Endothelial cell of umbilical vein (primary cell): ENCODE measurements at regions not wholly inside any gene's neighbourhood (a gene's known extent, or its start where the extent isn't known, plus 50 kb on each side); places are given as distances from the start of the nearest gene placed in this dataset.
"Not testable (repeated sequence)": the region's sequence is repeated elsewhere in the genome, so short reads cannot be mapped to it uniquely, and the experiment has no call there.

Source experiments
- BruUV-seq: library from RNA; stranded (reverse); fragments of 400-500 nt; replicated peaks from 2 replicates; lab custom pipeline; 2021; lab: Mats Ljungman, UMichigan
- CTCF ChIA-PET: fragments of 300-600, 350-600 bp; sonication (Branson Sonifier 250); formaldehyde crosslinking; loops from one replicate; lab custom pipeline; 2021; ENCODE audit warnings: antibody characterized with exemption, inconsistent platforms; lab: Charles Lee
- POLR2A ChIA-PET: fragments of 300-600, 350-600 bp; sonication (Branson Sonifier 250); formaldehyde crosslinking; loops from one replicate; lab custom pipeline; 2021; ENCODE audit warnings: antibody characterized with exemption, inconsistent platforms; lab: Charles Lee
- DNase-seq: peaks from one replicate; pipeline ENCODE4 v3.0.0-alpha.2; 2011; ENCODE audit warnings: low read depth, low spot score
- FAIRE-seq: peaks from 2 replicates; lab custom pipeline; 2011; peaks lifted over from hg19 to GRCh38; lab: Jason Lieb, UNC
- H2AFZ ChIP-seq: 2 replicates; pipeline ENCODE4 v1.6.0; 2012; ENCODE audit warnings: low read depth, low read length, control low read depth, inconsistent platforms
- H3K27ac ChIP-seq: 2 replicates; pipeline ENCODE4 v1.5.1; 2011; ENCODE audit warnings: low read depth, mild to moderate bottlenecking, control low read depth, low read length, moderate library complexity; ENCODE audit not compliant: insufficient read depth
- H3K27me3 ChIP-seq, 2 experiments: 2 replicates each; pipeline versions ENCODE4 v1.6.0 to v1.6.1; 2011; ENCODE audit warnings: low read length in 2 of 2, mixed read lengths in 1 of 2; ENCODE audit not compliant: control insufficient read depth in 2 of 2, insufficient read depth in 2 of 2
- H3K36me3 ChIP-seq, 2 experiments: 2 replicates in 1 of 2; 3 replicates in 1 of 2; pipeline ENCODE4 v1.5.1; 2011; ENCODE audit warnings: low read length in 2 of 2, mild to moderate bottlenecking in 1 of 2, moderate library complexity in 1 of 2; ENCODE audit not compliant: control insufficient read depth in 2 of 2, insufficient read depth in 2 of 2; ENCODE audit errors: extremely low read depth in 1 of 2
- H3K4me1 ChIP-seq: 3 replicates; pipeline ENCODE4 v1.5.1; 2011; ENCODE audit warnings: mild to moderate bottlenecking, low read length; ENCODE audit not compliant: control insufficient read depth, insufficient read depth; ENCODE audit errors: extremely low read depth
- H3K4me2 ChIP-seq: 2 replicates; pipeline ENCODE4 v1.6.1; 2011; ENCODE audit warnings: low read length, control low read depth, mixed read lengths; ENCODE audit not compliant: insufficient read depth
- H3K4me3 ChIP-seq, 3 experiments: fragments of 200-600 bp in 1 of 3; sonication (generic), shearing (Covaris generic) in 1 of 3; replicated peaks in 1 of 3; 2 replicates each; pipeline ENCODE4 v1.5.1; 2011 to 2016; ENCODE audit warnings: control low read depth in 3 of 3, low read length in 3 of 3, mild to moderate bottlenecking in 2 of 3, inconsistent platforms in 1 of 3, low read depth in 1 of 3, moderate library complexity in 1 of 3; ENCODE audit not compliant: insufficient read depth in 1 of 3
- H3K79me2 ChIP-seq: 2 replicates; pipeline ENCODE4 v1.6.0; 2012; ENCODE audit warnings: low read length, inconsistent platforms; ENCODE audit not compliant: control insufficient read depth, insufficient read depth
- H3K9ac ChIP-seq: replicated peaks from 2 replicates; pipeline ENCODE3; 2011; ENCODE audit warnings: low read length, control low read depth; ENCODE audit not compliant: insufficient read depth; ENCODE audit errors: extremely low read depth
- H3K9me1 ChIP-seq: replicated peaks from 3 replicates; pipeline ENCODE4 v1.6.0; 2011; ENCODE audit warnings: mild to moderate bottlenecking, low read length; ENCODE audit not compliant: control insufficient read depth, insufficient read depth; ENCODE audit errors: extremely low read depth
- H3K9me3 ChIP-seq: replicated peaks from 2 replicates; pipeline ENCODE4 v1.5.1; 2012; ENCODE audit warnings: low read length, inconsistent platforms; ENCODE audit not compliant: control insufficient read depth, insufficient read depth
- H4K20me1 ChIP-seq: replicated peaks from 2 replicates; pipeline ENCODE3; 2011; ENCODE audit warnings: mild to moderate bottlenecking, low read length; ENCODE audit not compliant: control insufficient read depth, insufficient read depth; ENCODE audit errors: extremely low read depth
- EZH2 ChIP-seq: IDR thresholded peaks from 2 replicates; pipeline ENCODE4 v1.6.1; 2012; ENCODE audit warnings: borderline replicate concordance, low read depth, mild to moderate bottlenecking, moderate library complexity, low read length, inconsistent platforms; ENCODE audit not compliant: severe bottlenecking
- FOS ChIP-seq: IDR thresholded peaks from 2 replicates; pipeline ENCODE4 v1.6.1; 2011; ENCODE audit warnings: mild to moderate bottlenecking, low read length, moderate library complexity, borderline replicate concordance; ENCODE audit not compliant: insufficient read depth
- GATA2 ChIP-seq: IDR thresholded peaks from 2 replicates; pipeline ENCODE4 v1.7.0; 2011; ENCODE audit warnings: low read depth, mild to moderate bottlenecking, moderate library complexity, mixed read lengths, low read length; ENCODE audit not compliant: insufficient read length, insufficient read depth
- JUN ChIP-seq: IDR thresholded peaks from 2 replicates; pipeline ENCODE4 v1.6.1; 2011; ENCODE audit warnings: borderline replicate concordance, low read depth; ENCODE audit not compliant: insufficient read length, insufficient read depth
- MAX ChIP-seq: IDR thresholded peaks from 2 replicates; pipeline ENCODE4 v1.6.1; 2011; ENCODE audit not compliant: insufficient read depth, insufficient read length
- MYC ChIP-seq: IDR thresholded peaks from one replicate; pipeline ENCODE4 v1.6.1; 2011; ENCODE audit warnings: mild to moderate bottlenecking, low read depth, low read length
- POLR2A ChIP-seq: IDR thresholded peaks from 2 replicates; pipeline ENCODE4 v1.6.1; 2012; ENCODE audit warnings: low read depth, mild to moderate bottlenecking, control low read depth, low read length
- POLR2AphosphoS5 ChIP-seq: IDR thresholded peaks from 2 replicates; pipeline ENCODE4 v1.6.1; 2012; ENCODE audit warnings: low read depth, mild to moderate bottlenecking, control low read depth, low read length, moderate library complexity; ENCODE audit not compliant: insufficient read depth
- dilution Hi-C: fragments of 300-500 bp; cut with MboI; formaldehyde crosslinking; loops from one replicate; pipeline ENCODE4 v1.15.0; 2019; ENCODE audit warnings: low sequenced_read_pairs; ENCODE audit not compliant: extremely low pct_ligation_motif_present
- intact Hi-C: fragments of 100-400 bp; cut with micrococcal nuclease; formaldehyde crosslinking; loops from one replicate; pipeline ENCODE4 v1.10.0; 2022
- TF ChIP-seq, protein P1 (sequence below), 2 donors: IDR thresholded peaks; 1 replicate in 1 of 2; 2 replicates in 1 of 2; pipeline ENCODE4 v1.5.1; 2011; ENCODE audit warnings: low read length in 2 of 2, mild to moderate bottlenecking in 2 of 2, moderate library complexity in 2 of 2, control low read depth in 1 of 2, inconsistent platforms in 1 of 2, low read depth in 1 of 2; ENCODE audit not compliant: insufficient read depth in 1 of 2; ENCODE audit errors: extremely low read depth in 1 of 2

DNA sequence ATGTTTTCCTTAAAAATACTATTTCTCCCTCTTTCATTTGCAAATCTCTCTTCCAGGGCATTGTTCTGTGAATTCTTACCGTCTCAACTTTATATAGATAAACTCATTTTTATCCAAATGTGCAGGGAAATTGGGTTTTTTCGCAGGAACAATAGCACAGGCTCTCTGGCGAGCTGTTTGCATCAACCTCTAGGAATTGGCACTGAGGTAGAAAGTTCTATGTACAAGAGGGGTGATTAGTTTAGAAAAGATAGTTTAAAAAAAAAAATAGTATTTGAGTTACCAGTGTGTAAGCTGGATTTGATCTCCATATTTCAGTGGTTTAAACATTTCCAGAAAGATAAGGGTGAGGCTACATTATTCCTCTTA lies 129.7 kb upstream of the BTN3A2 start:
- BruUV-seq: no TSS peak

GRCh38 chr6:26239415-26239814 lies 125.6 kb upstream of the BTN3A2 start:
- POLR2A ChIA-PET, DNase-seq, H3K9ac ChIP-seq, BruUV-seq, H3K36me3 ChIP-seq, intact Hi-C loops, H3K9me1 ChIP-seq, H4K20me1 ChIP-seq, H3K9me3 ChIP-seq, FAIRE-seq, H2AFZ ChIP-seq, H3K4me2 ChIP-seq, H3K79me2 ChIP-seq, H3K4me3 ChIP-seq, H3K27me3 ChIP-seq, dilution Hi-C loops, H3K27ac ChIP-seq, CTCF ChIA-PET: not testable (repeated sequence)
- H3K4me1 ChIP-seq: peaks cover 11% of the 10 kb centered on the region

More for the DNA sequence above, 129.7 kb upstream of the BTN3A2 start:
- H2AFZ ChIP-seq: peak overlapping the region; percentile 65
- peak overlapping the region; percentile 30 to 73 (median 36) for H3K4me3 ChIP-seq
- H3K36me3 ChIP-seq: no peaks in the 10 kb centered on the region
- no peaks in the 10 kb centered on the region for H4K20me1 ChIP-seq
- ChIA-PET POLR2A (interaction anchor here (1.1 to 4.5 kb wide), 4 partner anchors 10 to 112 kb away, joined by 3 to 43 read pairs (median 18); a partner anchor contains a TSS), CTCF (interaction anchor here (1.0 to 5.1 kb wide), 7 partner anchors 16 to 361 kb away, joined by 3 to 28 read pairs (median 7); a partner anchor contains a TSS)
- TF ChIP-seq JUN (no peak), POLR2A (no peak), MAX (no peak), POLR2AphosphoS5 (no peak), GATA2 (no peak), MYC (no peak), EZH2 (no peak), FOS (no peak)
- TF ChIP-seq, protein P1, sequence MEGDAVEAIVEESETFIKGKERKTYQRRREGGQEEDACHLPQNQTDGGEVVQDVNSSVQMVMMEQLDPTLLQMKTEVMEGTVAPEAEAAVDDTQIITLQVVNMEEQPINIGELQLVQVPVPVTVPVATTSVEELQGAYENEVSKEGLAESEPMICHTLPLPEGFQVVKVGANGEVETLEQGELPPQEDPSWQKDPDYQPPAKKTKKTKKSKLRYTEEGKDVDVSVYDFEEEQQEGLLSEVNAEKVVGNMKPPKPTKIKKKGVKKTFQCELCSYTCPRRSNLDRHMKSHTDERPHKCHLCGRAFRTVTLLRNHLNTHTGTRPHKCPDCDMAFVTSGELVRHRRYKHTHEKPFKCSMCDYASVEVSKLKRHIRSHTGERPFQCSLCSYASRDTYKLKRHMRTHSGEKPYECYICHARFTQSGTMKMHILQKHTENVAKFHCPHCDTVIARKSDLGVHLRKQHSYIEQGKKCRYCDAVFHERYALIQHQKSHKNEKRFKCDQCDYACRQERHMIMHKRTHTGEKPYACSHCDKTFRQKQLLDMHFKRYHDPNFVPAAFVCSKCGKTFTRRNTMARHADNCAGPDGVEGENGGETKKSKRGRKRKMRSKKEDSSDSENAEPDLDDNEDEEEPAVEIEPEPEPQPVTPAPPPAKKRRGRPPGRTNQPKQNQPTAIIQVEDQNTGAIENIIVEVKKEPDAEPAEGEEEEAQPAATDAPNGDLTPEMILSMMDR (IDR thresholded peaks at IDR 0.05; ENCODE audit: extremely low read depth in 1 of 2, insufficient read depth in 1 of 2, low read depth in 1 of 2, low read length in 2 of 2): no peak
- no peak for FAIRE-seq
- no peak for DNase-seq
- peak overlapping the region; percentile 83 for H3K27ac ChIP-seq
- peak overlapping the region; percentile 84 for H3K9ac ChIP-seq
- peak overlapping the region; percentile 92 for H3K4me2 ChIP-seq
- H3K4me1 ChIP-seq: peaks cover 25% of the 10 kb centered on the region
- H3K9me3 ChIP-seq: no peaks in the 10 kb centered on the region
- dilution Hi-C loops: no loop called here
- H3K9me1 ChIP-seq: no peaks in the 10 kb centered on the region
- H3K27me3 ChIP-seq: no peaks in the 10 kb centered on the region
- intact Hi-C loops: loop anchor here (2.0 kb wide), 1 partner anchor 16 kb away; a partner anchor contains a TSS
- H3K79me2 ChIP-seq: no peaks in the 10 kb centered on the region
